PC-9 (cell line): ENCODE measurements at regions not wholly inside any gene's neighbourhood (a gene's known extent, or its start where the extent isn't known, plus 50 kb on each side); places are given as distances from the start of the nearest gene placed in this dataset.
"Not testable (repeated sequence)": the region's sequence is repeated elsewhere in the genome, so short reads cannot be mapped to it uniquely, and the experiment has no call there.

ENCODE experiments used
- BruUV-seq: library from RNA; stranded (reverse); fragments of 400-500 nt; replicated peaks from 2 replicates; lab custom pipeline; 2021; lab: Mats Ljungman, UMichigan
- CTCF ChIA-PET: fragments of 300-600 bp; sonication (Branson Sonifier 250); formaldehyde crosslinking; loops from one replicate; lab custom pipeline; 2022; ENCODE audit warnings: antibody characterized with exemption; lab: Charles Lee
- POLR2A ChIA-PET: fragments of 300-600 bp; sonication (Branson Sonifier 250); formaldehyde crosslinking; loops from one replicate; lab custom pipeline; 2022; ENCODE audit warnings: antibody characterized with exemption; ENCODE audit not compliant: unreplicated experiment; lab: Charles Lee
- DNase-seq, 2 experiments: peaks; one replicate each; pipeline versions ENCODE4 v3.0.0 to v3.0.0-alpha.2; 2015 to 2022; ENCODE audit warnings: mixed read lengths in 1 of 2
- H2AFZ ChIP-seq: fragments of 200-600 bp; sonication (generic); 2 replicates; pipeline ENCODE4 v1.8.1; 2017; ENCODE audit warnings: antibody characterized with exemption
- H3F3A ChIP-seq: fragments of 200-600 bp; sonication (generic); 2 replicates; pipeline ENCODE4 v1.8.1; 2017; ENCODE audit warnings: antibody characterized with exemption, mild to moderate bottlenecking, low read depth; ENCODE audit not compliant: insufficient read depth
- H3K27ac ChIP-seq: fragments of 200-600 bp; sonication (generic); 2 replicates; pipeline ENCODE4 v1.6.1; 2016; ENCODE audit warnings: mixed run types
- H3K27me3 ChIP-seq: fragments of 200-600 bp; sonication (generic); 2 replicates; pipeline ENCODE4 v1.6.1; 2016; ENCODE audit warnings: low read depth, mixed run types; ENCODE audit not compliant: insufficient read depth
- H3K36me3 ChIP-seq: fragments of 200-600 bp; sonication (generic); 2 replicates; pipeline ENCODE4 v1.6.1; 2016; ENCODE audit warnings: low read depth, mixed run types
- H3K4me1 ChIP-seq: fragments of 200-600 bp; sonication (generic); replicated peaks from 2 replicates; pipeline ENCODE4 v1.6.1; 2016; ENCODE audit warnings: mixed run types; ENCODE audit not compliant: insufficient read depth
- H3K4me2 ChIP-seq: fragments of 200-600 bp; sonication (generic); 2 replicates; pipeline ENCODE4 v1.6.1; 2017; ENCODE audit warnings: mixed run types
- H3K4me3 ChIP-seq: fragments of 200-600 bp; sonication (generic); 2 replicates; pipeline ENCODE4 v1.6.1; 2016; ENCODE audit warnings: mixed run types
- H3K79me2 ChIP-seq: fragments of 200-600 bp; sonication (generic); 2 replicates; pipeline ENCODE4 v1.6.1; 2017; ENCODE audit warnings: low read depth, mixed run types
- H3K9me2 ChIP-seq: fragments of 200-600 bp; sonication (generic); 2 replicates; pipeline ENCODE4 v1.8.1; 2017; ENCODE audit warnings: mild to moderate bottlenecking; ENCODE audit not compliant: insufficient read depth
- H3K9me3 ChIP-seq: fragments of 200-600 bp; sonication (generic); 2 replicates; pipeline ENCODE4 v1.8.1; 2016; ENCODE audit warnings: low read depth; ENCODE audit not compliant: insufficient read depth
- H4K20me1 ChIP-seq: fragments of 200-600 bp; sonication (generic); 2 replicates; pipeline ENCODE4 v1.8.1; 2017; ENCODE audit not compliant: insufficient read depth
- CTCF ChIP-seq: fragments of 200-600 bp; sonication (generic); conservative IDR thresholded peaks from 2 replicates; pipeline ENCODE4 v1.6.1; 2017; ENCODE audit warnings: mixed run types, antibody characterized with exemption, mild to moderate bottlenecking, moderate library complexity
- EZH2 ChIP-seq: fragments of 200-600 bp; sonication (generic); IDR thresholded peaks from 2 replicates; pipeline ENCODE4 v1.8.0; 2017; ENCODE audit warnings: antibody characterized with exemption, low read depth
- intact Hi-C: fragments of 100-400 bp; cut with micrococcal nuclease; formaldehyde crosslinking; loops from one replicate; pipeline ENCODE4 v1.10.0; 2022; ENCODE audit not compliant: unreplicated experiment

- Histone ChIP-seq H3F3A (no peaks in the 10 kb centered on the region), H4K20me1 (no peaks in the 10 kb centered on the region), H2AFZ (no peak overlapping the region), H3K27me3 (no peaks in the 10 kb centered on the region), H3K36me3 (no peaks in the 10 kb centered on the region), H3K4me1 (no peaks in the 10 kb centered on the region), H3K4me2 (no peak overlapping the region), H3K27ac (no peak overlapping the region), H3K4me3 (no peak overlapping the region), H3K79me2 (no peaks in the 10 kb centered on the region), H3K9me2 (no peaks in the 10 kb centered on the region; the same call in 1 of the 2 replicates), H3K9me3 (no peaks in the 10 kb centered on the region)
- ChIA-PET CTCF (no interaction called here), POLR2A (no interaction called here)
- intact Hi-C loops: no loop called here
- TF ChIP-seq EZH2 (no peak), CTCF (no peak)
- no peak for DNase-seq
- BruUV-seq: no TSS peak
Measured at GRCh38 chrX:16347968-16348670, 180.8 kb downstream of the MAGEB17 start.

GRCh38 chrX:16357902-16358301 is 190.6 kb downstream of the MAGEB17 start:
- CTCF ChIA-PET: interaction anchor here (0.7 kb wide), 1 partner anchor 197 kb away, joined by 10 read pairs; no protein-coding TSS in a partner anchor
- intact Hi-C loops: no loop called here
- no peaks in the 10 kb centered on the region for H3K27me3 ChIP-seq
- no peaks in the 10 kb centered on the region for H3K36me3 ChIP-seq
- H3K79me2 ChIP-seq: no peaks in the 10 kb centered on the region
- no peak overlapping the region for H3K4me3 ChIP-seq
- no peaks in the 10 kb centered on the region for H3K9me3 ChIP-seq
- DNase-seq: no peak
- no peak overlapping the region for H3K27ac ChIP-seq
- no TSS peak for BruUV-seq
- TF ChIP-seq CTCF (no peak), EZH2 (no peak)
- no peaks in the 10 kb centered on the region for H3F3A ChIP-seq
- H2AFZ ChIP-seq: no peak overlapping the region
- H3K9me2 ChIP-seq: no peaks in the 10 kb centered on the region
- no peak overlapping the region for H3K4me2 ChIP-seq
- no peaks in the 10 kb centered on the region for H4K20me1 ChIP-seq
- POLR2A ChIA-PET: no interaction called here
- H3K4me1 ChIP-seq: no peaks in the 10 kb centered on the region

GRCh38 chrX:16360056-16360455 is 192.8 kb downstream of the MAGEB17 start:
- H3K27me3 ChIP-seq, H3K79me2 ChIP-seq, POLR2A ChIA-PET, H3K4me3 ChIP-seq, H3K4me1 ChIP-seq, DNase-seq, BruUV-seq, intact Hi-C loops, H4K20me1 ChIP-seq, H2AFZ ChIP-seq, H3K4me2 ChIP-seq, CTCF ChIA-PET, H3K27ac ChIP-seq, H3K9me3 ChIP-seq, H3K9me2 ChIP-seq, H3K36me3 ChIP-seq, H3F3A ChIP-seq: not testable (repeated sequence)

GRCh38 chrX:16368696-16369095 is 201.4 kb downstream of the MAGEB17 start:
- H3K4me1 ChIP-seq: no peaks in the 10 kb centered on the region
- DNase-seq: no peak
- no peak overlapping the region for H3K4me2 ChIP-seq
- H3K9me3 ChIP-seq: no peaks in the 10 kb centered on the region
- H3K36me3 ChIP-seq: no peaks in the 10 kb centered on the region
- ChIA-PET CTCF (no interaction called here), POLR2A (no interaction called here)
- intact Hi-C loops: no loop called here
- no peak overlapping the region for H2AFZ ChIP-seq
- H3K4me3 ChIP-seq: no peak overlapping the region
- no peaks in the 10 kb centered on the region for H3K79me2 ChIP-seq
- H3F3A ChIP-seq: no peaks in the 10 kb centered on the region
- BruUV-seq: no TSS peak
- no peaks in the 10 kb centered on the region for H3K9me2 ChIP-seq
- TF ChIP-seq EZH2 (no peak), CTCF (no peak)
- no peaks in the 10 kb centered on the region for H4K20me1 ChIP-seq
- no peaks in the 10 kb centered on the region for H3K27me3 ChIP-seq
- no peak overlapping the region for H3K27ac ChIP-seq
